ENCODE measurements at regions not wholly inside any gene's neighbourhood (a gene's known extent, or its start where the extent isn't known, plus 50 kb on each side); places are given as distances from the start of the nearest gene placed in this dataset.
"Not testable (repeated sequence)": the region's sequence is repeated elsewhere in the genome, so short reads cannot be mapped to it uniquely, and the experiment has no call there.

GRCh38 chr14:30223966-30224365 lies 296.3 kb upstream of the PRKD1 start:
- no peak for DNase-seq (ENCODE audit: low spot score)

DNA sequence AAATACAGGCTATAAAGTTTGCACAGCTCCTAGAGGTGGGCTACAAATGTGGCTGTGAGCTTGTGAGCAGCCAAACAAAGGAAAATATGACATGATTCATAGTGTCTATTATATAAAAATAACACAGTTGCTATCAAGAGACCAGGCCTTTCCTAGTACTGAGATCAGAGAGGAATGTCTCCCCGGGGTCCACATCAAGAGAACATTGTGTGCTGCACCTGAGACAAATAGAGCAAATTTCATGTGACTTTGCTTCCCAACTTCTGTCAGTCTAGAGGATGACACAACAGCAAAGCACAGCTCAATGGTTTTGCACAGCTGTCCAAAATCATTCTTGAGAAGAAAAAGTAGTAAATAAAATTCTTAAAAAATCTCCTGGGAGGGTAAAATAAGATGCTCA lies 297.5 kb upstream of the PRKD1 start:
- no peak for DNase-seq (ENCODE audit: low spot score)

- no peak for DNase-seq (ENCODE audit: low spot score)
These were observed 299.8 kb upstream of the PRKD1 start for GRCh38 chr14:30227436-30227835.

DNA sequence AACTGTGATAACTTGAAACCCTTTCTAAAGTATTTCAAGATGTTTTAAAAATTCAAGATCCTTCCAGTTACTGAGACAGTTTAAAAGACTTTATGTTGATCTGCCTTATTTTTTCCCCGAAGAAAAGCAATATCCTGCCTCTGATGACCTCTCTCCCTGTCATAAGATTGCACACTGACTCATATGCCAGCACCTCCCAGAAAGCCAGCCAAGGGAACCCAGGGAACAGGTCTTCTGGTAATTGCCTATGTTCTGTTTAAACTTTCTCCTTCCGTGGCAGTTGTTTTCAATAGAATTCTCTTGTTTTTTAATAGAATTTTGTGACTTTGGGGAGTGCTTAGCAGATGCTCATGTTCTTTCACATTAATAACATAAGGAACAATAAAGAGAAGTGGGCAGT lies 300.2 kb upstream of the PRKD1 start:
- peak; percentile 71 for DNase-seq (ENCODE audit: low spot score)

DNA sequence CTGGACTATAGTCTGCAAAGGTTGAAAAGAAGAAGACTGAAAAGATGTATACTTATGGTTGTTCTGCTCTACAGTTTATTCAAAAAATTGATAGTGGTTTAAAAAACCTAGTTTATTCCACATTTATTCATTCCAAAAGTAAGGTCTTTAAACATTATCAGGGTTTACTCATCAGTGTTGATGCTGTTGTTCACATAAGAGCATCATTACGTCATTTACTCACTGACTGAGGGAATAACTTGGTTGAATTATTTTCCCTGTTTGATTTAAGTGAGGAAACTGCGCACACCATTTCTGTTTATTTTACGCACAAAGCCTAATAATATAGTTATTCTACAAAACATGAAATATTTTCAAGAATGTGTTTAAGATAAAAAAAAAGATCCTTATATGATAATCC lies 303.1 kb upstream of the PRKD1 start:
- DNase-seq (ENCODE audit: low spot score), result no peak

DNA sequence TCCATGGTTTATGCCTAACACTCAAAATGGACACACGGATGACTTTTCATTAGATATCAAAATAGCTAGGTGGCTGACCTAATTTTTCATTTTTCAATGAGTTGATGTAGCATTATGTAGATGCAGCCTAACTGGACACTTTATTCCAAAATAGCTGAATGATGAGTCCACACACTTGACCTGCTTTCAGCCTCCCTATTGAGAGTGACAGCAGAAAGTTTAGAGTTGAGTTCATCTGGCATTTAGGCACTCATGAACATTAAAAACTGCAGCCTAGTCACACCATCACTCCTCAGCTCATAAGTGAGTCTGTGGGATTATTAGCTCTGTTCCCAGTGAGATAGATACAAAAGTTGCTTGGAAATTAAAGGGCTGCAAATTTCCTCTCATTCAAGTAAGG lies 307.3 kb upstream of the PRKD1 start:
- peak; percentile 4 for DNase-seq (ENCODE audit: low spot score)

DNA sequence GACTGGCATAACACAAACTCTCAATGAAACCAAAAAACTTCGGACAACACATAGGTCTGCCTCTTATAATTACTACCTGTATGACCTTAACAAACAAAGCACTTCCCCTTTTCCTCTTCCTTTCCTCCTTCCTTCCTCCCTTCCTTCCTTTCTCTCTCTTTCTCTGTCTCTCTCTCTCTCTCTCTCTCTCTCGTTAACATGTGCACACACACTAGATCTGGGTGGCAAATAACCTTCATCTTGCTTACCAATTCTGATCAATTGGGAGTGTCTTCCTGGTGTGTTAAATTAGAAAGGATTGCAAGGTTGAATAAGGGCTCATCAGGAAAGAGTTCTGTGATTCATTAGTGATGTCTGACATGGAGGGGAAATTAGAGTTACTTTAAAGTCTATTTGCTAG lies 307.8 kb upstream of the PRKD1 start:
- no peak for DNase-seq (ENCODE audit: low spot score)

DNA sequence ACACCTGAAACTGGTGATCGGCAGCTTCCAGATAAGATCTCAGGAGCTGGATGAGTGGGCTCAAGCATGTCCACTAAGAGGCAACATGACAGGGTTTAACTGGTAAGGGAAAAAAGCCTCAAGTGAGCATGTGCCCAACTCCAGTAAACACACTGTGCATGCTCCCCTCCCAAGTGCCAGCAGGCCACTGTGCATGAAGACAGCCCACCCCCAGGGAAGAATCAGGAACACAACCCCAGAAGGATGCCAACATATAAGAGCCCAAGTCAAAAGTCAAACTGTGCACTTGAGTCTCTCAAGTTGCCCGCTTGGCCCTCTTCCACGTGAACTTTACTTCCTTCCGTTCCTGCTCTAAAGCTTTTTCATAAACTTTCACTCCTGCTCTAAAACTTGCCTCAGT lies 311.3 kb upstream of the PRKD1 start:
- no peak for DNase-seq (ENCODE audit: low spot score)

GRCh38 chr14:30240018-30240417 lies 312.4 kb upstream of the PRKD1 start:
- DNase-seq (ENCODE audit: low spot score), result no peak

DNA sequence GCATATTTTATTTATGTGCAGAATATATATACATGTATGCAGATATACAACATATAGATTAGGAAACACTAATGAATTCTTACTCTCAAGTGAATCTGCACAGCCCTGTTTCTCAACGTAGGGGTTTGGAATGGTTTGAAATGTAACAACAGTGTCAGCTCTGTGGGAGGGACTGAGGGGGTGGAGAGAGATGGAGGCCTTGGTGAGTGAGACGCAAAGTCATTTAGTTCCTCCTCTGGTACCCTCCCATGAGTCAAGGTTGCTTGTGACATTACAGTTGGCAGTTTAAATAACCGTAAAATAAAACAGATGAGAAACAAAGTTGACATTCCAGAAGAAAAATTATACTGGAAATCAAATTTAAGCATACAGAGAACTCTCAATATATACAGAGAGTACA lies 313.0 kb upstream of the PRKD1 start:
- no peak for DNase-seq (ENCODE audit: low spot score)

DNA sequence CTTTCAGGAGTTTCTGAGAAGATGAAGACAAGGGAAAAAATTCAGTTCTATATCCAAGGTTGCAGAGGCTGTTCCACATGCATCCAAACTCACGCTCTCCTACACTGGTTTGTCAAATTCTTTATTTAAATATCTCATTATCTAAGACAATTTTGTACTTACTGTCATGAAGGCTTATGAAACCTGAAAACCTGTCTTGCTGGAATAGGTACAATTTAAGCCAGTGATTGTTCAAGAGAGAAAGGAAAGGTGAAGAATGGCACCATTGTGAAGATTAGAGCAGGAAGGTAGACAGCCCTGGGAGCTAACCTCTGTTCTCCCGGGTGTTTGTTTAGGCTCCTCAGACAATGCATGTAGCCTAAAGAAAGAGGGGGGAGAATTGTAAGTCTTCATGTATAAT lies 315.1 kb upstream of the PRKD1 start:
- no peak for DNase-seq (ENCODE audit: low spot score)

DNA sequence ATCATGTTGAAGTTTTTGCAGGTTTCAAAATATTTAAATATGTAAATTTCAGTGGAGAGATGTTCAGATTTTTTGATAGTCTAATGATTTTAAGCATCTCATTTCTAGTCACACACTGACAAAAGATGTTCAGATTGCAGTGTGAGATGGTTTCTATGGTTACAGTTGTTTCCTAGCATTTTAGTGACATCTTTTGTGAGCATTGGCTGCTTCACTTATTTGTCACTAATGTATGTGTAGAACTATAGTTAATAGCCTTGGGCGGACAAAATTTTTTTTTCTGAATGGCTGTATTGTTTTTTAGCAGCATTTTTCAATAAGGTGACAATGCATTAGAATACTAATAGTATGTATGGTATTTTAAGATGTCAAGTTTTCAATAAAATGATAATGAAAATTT lies 315.6 kb upstream of the PRKD1 start:
- DNase-seq (ENCODE audit: low spot score), result no peak

DNA sequence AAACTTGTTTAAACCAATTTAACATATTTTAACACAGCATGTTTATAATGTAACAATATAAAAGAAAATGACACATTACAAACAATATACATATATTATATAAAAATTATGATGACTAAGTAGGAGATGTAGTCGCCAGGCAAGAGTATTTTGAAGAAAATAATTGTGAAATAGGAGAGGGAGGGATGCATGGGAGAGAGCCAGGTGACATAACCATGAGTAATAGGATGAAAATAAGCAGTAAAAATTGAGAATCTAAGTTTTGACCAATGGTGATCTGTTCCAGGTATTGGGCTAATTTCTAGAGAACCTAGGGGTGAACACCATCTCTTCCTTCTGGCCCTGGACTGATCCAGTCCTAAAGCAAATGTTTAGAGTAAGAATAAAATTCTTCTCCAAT lies 315.2 kb upstream of the G2E3 start:
- DNase-seq (ENCODE audit: low spot score), result peak; percentile 69

DNA sequence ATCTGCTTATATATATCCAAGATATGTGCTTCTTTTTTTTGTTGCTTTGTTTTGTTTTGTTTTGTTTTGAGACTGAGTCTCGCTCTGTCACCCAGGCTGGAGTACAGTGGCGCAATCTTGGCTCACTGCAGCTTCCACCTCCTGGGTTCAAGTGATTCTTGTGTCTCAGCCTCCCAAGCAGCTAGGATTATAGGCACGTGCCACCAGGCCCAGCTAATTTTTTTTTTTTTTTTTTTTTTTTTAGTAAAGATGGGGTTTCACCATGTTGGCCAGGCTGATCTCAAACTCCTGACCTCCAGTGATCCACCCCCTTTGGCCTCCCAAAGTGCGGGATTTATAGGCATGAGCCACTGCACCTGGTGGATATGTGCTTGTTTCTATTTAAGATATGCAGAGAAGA lies 314.6 kb upstream of the G2E3 start:
- DNase-seq (ENCODE audit: low spot score), result not testable (repeated sequence)

DNA sequence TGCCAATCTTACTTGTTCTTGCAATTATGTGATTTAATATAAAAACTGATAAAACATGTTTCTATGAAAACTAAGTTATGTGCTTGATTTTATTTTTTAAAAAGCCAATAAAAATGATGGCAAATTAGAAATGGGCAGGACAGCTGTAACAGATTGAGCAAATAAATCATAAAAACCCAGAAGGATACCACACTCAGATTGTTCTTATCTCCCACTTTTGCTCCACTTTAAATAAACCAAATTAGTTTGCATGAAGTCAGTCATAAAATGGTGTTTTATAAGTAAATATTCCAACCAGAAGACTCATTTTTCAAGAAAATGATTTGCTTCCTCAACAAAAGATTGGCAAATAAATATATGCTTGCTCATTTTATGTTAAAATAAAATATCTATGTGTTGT lies 307.9 kb upstream of the G2E3 start:
- no peak for DNase-seq (ENCODE audit: low spot score)

- no peak for DNase-seq (ENCODE audit: low spot score)
These were observed 307.3 kb upstream of the G2E3 start for GRCh38 chr14:30251557-30252100.

GRCh38 chr14:30252151-30252550 lies 306.8 kb upstream of the G2E3 start:
- DNase-seq (ENCODE audit: low spot score), result no peak

DNA sequence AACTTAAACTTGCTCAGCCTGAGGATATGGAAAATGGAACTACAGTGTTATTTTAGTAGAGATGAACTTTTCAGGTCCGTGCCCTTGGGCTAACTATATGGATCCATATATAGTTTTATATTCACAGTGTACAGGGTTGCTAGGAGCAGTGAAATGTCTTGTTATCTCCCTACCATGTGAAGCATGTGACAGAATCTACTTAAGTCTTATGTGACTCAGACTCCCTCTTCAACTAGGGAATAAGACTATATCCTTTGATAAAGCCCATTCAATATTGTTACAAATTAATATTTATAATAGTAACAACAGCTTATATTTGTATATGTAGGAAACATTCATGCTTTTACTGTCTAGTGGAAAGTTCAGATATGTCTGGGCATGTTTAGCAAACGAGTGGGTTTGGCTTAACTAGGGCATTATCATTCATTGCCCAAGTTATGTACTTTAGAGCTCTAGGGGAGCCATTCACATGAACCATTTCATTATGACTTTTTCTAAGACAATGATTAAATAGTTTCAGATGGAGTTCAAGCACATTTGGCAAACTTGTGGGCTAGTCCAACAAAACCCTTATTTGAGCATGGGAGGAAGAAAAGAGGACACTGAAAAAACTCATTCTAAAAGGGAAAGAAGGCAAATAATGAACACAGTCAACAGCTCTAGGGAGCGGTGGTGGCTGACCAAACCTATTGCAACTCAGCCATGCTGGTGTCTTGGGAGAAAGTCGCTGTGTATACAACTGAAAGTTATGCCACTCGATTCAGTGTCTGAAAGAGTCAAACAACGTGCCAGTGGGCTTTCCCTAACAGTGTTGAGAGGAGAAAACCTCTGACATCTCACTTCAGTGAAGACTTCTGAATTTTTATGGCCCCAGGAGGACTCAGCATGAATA lies 305.9 kb upstream of the G2E3 start:
- DNase-seq (ENCODE audit: low spot score), result peak; percentile 11

DNA sequence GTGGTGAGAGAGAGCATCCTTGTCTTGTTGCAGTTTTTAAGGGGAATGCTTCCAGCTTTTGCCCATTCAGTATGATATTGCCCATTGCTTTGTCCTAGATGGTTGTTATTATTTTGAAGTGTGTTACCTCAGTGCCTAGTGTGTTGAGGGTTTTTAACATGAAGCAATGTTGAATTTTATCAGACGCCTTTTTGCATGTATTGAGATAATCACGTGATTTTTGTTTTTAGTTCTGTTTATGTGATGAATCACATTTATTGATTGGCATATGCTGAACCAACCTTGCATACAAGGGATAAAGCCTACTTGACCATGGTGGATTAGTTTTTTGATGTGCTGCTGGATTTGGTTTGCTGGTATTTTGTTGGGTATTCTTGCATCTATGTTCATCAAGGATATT lies 302.3 kb upstream of the G2E3 start:
- DNase-seq (ENCODE audit: low spot score), result no peak

DNA sequence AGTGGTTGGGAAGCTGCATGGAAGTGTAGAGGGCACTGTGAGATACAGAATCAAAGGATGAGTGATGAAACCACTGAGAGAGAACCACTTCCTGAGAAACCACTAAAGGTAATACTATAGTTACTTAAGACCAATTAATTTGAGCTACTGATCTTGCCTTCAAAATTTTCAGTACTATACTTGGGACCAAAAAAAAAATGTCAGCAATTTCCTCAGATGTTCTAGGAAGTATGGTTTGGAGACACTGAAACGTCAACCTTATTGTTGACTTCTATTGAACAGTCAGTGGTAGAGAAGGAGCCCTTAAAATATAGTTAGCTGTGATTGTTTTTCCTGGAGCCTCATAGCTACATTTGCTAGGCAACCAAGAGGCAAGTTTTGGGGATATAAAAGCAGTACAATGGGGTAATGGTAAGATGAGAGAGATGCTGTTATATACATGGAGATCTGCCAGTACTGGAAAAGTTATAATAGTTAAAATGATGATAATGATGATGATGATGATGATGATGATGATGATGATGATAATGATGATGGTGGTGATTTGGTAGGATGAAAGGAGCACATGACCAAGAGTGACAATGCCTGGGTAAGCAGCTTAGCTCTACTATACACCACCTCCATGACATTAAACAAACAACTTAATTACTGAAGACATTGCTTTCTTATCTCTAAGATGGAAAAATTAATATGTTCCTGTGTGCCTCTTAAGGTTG lies 300.9 kb upstream of the G2E3 start:
- DNase-seq (ENCODE audit: low spot score), result no peak

DNA sequence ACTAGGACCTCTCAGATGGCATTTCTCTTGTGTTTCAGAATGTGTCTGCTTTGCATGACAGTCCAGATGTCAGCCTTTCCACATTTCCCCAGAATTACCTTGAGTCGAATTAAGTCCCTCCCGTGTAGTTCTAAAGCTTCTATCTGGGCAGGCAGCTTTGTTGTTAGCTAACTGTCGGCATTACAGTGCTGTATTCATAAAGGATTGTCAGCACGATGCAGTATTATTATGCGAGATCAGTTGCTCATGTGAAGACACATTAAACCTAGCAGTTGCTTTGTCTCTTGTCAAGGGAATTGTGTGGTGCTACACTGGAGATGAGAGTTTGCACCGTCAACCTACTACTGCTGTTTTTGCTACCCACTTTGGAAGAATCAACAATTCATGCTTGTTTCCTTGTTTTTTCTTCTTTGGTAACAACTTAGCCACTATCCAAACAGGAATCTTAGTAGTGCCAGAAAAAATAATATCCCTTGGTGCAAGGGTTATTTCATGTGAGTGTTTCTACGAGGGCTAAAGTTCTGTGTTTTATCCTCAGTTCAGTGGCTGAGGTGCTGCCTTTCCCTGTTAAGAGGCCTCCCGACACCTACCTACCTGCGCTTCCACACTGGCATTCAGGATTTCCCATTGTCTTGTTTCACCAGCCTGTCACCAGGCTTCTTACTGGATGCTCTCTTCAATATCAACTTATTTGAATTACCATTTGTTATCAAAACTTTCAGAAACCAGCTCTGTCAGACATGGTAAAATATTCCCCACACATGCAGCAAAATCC lies 297.9 kb upstream of the G2E3 start:
- DNase-seq (ENCODE audit: low spot score), result no peak

GRCh38 chr14:30264161-30264560 lies 294.8 kb upstream of the G2E3 start:
- DNase-seq (ENCODE audit: low spot score), result no peak

- DNase-seq (ENCODE audit: low spot score), result no peak
These were observed 292.7 kb upstream of the G2E3 start for GRCh38 chr14:30266290-30266689.

Data from AG08395 (cell line).